Activated CD8-positive, alpha-beta T cell treated with anti-CD3 and anti-CD28 coated beads for 36 hours (primary cell): ENCODE measurements at regions not wholly inside any gene's neighbourhood (a gene's known extent, or its start where the extent isn't known, plus 50 kb on each side); places are given as distances from the start of the nearest gene placed in this dataset.
"Not testable (repeated sequence)": the region's sequence is repeated elsewhere in the genome, so short reads cannot be mapped to it uniquely, and the experiment has no call there.

Experiments
- ATAC-seq: fragments of 200-7000 bp; cut with Tn5 transposase; one replicate; pipeline ENCODE4 v1.10.0; 2021; ENCODE audit warnings: mild to moderate bottlenecking, moderate library complexity
- CTCF ChIA-PET: fragments of 350-600 bp; sonication (Branson Sonifier 250); formaldehyde crosslinking; loops from one replicate; lab custom pipeline; 2021; ENCODE audit warnings: antibody characterized with exemption; lab: Charles Lee
- POLR2A ChIA-PET: fragments of 350-600 bp; sonication (Branson Sonifier 250); formaldehyde crosslinking; loops from one replicate; lab custom pipeline; 2021; ENCODE audit warnings: antibody characterized with exemption; lab: Charles Lee
- DNase-seq: peaks from one replicate; pipeline ENCODE4 v3.0.0-alpha.2; 2020
- H3K27ac Mint-ChIP-seq: one replicate; pipeline ENCODE4 v1.8.0; 2021; ENCODE audit warnings: mild to moderate bottlenecking, mixed read lengths
- H3K27me3 Mint-ChIP-seq: one replicate; pipeline ENCODE4 v1.8.0; 2021; ENCODE audit warnings: mixed read lengths
- H3K36me3 Mint-ChIP-seq: one replicate; pipeline ENCODE4 v1.8.0; 2021; ENCODE audit warnings: low read depth, mixed read lengths
- H3K4me1 Mint-ChIP-seq: one replicate; pipeline ENCODE4 v1.8.0; 2021; ENCODE audit warnings: low read depth, mixed read lengths
- H3K4me3 Mint-ChIP-seq: one replicate; pipeline ENCODE4 v1.8.0; 2021; ENCODE audit warnings: mild to moderate bottlenecking, moderate library complexity, mixed read lengths
- H3K9me3 Mint-ChIP-seq: one replicate; pipeline ENCODE4 v1.8.0; 2021; ENCODE audit warnings: mixed read lengths
- intact Hi-C: fragments of 100-400 bp; cut with micrococcal nuclease; formaldehyde crosslinking; loops from one replicate; pipeline ENCODE4 v1.10.0; 2022
- TF ChIP-seq, protein P1 (sequence below): fragments of 200-600 bp; IDR thresholded peaks from one replicate; pipeline ENCODE4 v1.8.0; 2022; ENCODE audit warnings: antibody characterized with exemption, mild to moderate bottlenecking

DNA sequence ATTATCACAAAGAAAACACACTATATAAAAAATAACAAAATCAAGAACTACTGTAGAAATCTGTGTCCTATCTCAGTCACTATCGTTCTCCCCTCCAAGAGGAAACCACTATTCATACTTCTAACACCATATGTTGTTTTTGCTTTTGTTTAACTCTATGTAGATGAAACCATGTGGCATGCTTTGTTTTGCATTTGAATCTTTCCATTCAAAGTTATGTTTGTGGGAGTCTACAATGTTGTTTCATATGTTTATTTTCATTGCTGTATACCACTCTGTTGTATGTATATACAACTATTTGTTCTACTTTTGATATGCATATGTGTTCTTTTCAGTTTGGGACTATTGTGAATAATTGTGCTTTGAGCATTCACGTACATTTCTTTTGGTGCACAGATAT is 116.1 kb downstream of the PABPC4L start:
- ChIA-PET CTCF (no interaction called here), POLR2A (no interaction called here)
- Mint-ChIP-seq H3K9me3 (peaks cover 3% of the 10 kb centered on the region), H3K4me1 (no peaks in the 10 kb centered on the region), H3K36me3 (no peaks in the 10 kb centered on the region), H3K4me3 (no peak overlapping the region), H3K27ac (no peak overlapping the region), H3K27me3 (no peaks in the 10 kb centered on the region)
- DNase-seq (no peak), ATAC-seq (no peak)
- intact Hi-C loops = no loop called here
- TF ChIP-seq, protein P1, sequence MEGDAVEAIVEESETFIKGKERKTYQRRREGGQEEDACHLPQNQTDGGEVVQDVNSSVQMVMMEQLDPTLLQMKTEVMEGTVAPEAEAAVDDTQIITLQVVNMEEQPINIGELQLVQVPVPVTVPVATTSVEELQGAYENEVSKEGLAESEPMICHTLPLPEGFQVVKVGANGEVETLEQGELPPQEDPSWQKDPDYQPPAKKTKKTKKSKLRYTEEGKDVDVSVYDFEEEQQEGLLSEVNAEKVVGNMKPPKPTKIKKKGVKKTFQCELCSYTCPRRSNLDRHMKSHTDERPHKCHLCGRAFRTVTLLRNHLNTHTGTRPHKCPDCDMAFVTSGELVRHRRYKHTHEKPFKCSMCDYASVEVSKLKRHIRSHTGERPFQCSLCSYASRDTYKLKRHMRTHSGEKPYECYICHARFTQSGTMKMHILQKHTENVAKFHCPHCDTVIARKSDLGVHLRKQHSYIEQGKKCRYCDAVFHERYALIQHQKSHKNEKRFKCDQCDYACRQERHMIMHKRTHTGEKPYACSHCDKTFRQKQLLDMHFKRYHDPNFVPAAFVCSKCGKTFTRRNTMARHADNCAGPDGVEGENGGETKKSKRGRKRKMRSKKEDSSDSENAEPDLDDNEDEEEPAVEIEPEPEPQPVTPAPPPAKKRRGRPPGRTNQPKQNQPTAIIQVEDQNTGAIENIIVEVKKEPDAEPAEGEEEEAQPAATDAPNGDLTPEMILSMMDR = no peak

DNA sequence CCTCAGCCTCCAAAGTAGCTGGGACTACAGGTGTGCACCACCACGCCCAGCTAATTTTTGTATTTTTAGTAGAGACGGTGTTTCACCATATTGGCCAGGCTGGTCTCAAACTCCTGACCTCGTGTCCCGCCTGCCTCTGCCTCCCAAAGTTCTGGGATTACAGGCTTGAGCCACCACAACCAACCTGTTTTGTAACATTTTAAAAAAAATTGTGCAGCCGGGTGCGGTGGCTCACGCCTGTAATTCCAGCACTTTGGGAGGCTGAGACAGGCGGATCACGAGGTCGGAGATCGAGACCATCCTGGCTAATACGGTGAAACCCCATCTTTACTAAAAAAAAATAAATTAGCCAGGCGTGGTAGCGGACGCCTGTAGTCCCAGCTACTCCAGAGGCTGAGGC is 122.5 kb downstream of the PABPC4L start:
- not testable (repeated sequence) for H3K27ac Mint-ChIP-seq, H3K4me1 Mint-ChIP-seq

DNA sequence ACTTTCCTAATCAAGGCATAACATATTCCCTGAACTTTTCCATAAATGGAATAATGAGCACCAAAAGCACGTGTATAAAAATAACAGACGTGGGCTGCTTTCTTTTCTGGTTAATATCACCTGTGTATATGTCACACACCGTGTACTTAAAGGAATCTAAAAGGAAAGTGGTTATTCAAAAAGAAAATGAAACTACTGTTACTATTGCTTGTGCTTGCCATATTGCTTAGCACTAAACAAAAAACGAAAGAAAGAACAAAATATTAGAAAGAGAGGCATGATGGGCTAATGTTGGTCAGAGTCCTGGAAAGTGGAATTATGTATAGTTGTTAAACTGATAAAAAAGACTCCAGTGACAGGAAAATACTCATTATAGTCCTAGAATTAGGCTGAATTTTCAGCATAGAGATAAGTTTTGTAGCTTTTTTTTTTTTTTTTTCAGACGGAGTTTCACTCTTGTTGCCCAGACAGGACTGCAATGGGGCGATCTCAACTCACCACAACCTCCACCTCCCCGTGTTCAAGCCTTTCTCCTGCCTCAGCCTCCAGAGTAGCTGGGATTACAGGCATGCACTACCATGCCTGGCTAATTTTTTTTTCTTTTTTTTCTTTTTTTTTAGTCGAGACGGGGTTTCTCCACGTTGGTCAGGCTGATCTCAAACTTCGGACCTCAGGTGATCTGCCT is 123.2 kb downstream of the PABPC4L start:
- Mint-ChIP-seq H3K4me1 (no peaks in the 10 kb centered on the region), H3K27ac (no peak overlapping the region), H3K27me3 (no peaks in the 10 kb centered on the region), H3K36me3 (no peaks in the 10 kb centered on the region), H3K9me3 (peaks cover 14% of the 10 kb centered on the region), H3K4me3 (no peak overlapping the region)
- DNase-seq = no peak
- ATAC-seq = no peak
- TF ChIP-seq, protein P1 = no peak
- POLR2A ChIA-PET = no interaction called here
- intact Hi-C loops = no loop called here
- CTCF ChIA-PET = no interaction called here

More for the DNA sequence above, 122.5 kb downstream of the PABPC4L start:
- CTCF ChIA-PET, intact Hi-C loops, H3K36me3 Mint-ChIP-seq, POLR2A ChIA-PET, ATAC-seq, H3K4me3 Mint-ChIP-seq, H3K27me3 Mint-ChIP-seq, DNase-seq: not testable (repeated sequence)
- peaks cover 14% of the 10 kb centered on the region for H3K9me3 Mint-ChIP-seq

DNA sequence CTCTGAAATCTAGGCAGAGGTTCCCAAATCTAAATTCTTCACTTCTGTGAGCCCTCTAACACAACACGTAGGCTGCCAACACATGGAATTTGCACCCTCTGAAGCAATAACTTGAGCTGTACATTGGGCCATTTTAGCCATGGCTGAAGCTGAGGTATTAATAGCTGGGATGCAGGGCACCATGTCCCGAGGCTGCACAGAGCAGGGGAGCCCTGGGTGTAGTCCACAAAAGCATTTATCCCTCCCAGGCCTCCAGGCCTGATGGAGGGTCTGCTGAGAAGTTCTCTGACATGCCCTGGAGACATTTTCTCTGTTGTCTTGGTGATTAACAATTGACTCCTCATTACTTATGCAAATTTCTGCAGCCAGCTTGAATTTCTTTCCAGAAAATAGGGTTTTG is 127.9 kb downstream of the PABPC4L start:
- no peak for DNase-seq
- Mint-ChIP-seq H3K4me3 (no peak overlapping the region), H3K4me1 (no peaks in the 10 kb centered on the region), H3K27ac (no peak overlapping the region), H3K9me3 (peaks cover 13% of the 10 kb centered on the region), H3K27me3 (no peaks in the 10 kb centered on the region), H3K36me3 (no peaks in the 10 kb centered on the region)
- TF ChIP-seq, protein P1 = no peak
- POLR2A ChIA-PET = no interaction called here
- CTCF ChIA-PET = interaction anchor here (1.2 kb wide), 1 partner anchor 11 kb away, joined by 3 read pairs; no protein-coding TSS in a partner anchor
- intact Hi-C loops = no loop called here
- no peak for ATAC-seq

DNA sequence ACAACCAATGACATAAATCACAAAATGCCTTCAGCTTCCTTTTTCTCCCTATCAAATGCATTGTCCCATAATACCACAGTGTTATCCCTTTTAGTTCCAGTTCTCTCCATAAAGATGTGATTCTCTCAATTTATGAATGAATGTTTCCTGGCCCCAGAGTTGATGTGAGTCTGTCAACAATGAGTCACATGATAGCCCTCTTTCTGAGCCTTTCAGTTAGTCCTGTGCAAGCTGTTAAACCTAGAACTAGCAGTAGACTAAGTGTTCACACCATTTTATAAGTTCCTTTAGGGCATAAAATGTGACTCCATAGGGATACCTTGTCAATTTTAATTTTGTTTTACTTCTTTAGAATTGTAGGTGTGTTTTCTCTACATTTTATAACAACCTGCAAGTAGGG is 129.5 kb downstream of the PABPC4L start:
- CTCF ChIA-PET = no interaction called here
- Mint-ChIP-seq H3K4me3 (no peak overlapping the region), H3K9me3 (peaks cover 10% of the 10 kb centered on the region), H3K4me1 (no peaks in the 10 kb centered on the region), H3K27me3 (no peaks in the 10 kb centered on the region), H3K27ac (no peak overlapping the region), H3K36me3 (no peaks in the 10 kb centered on the region)
- DNase-seq (no peak), ATAC-seq (no peak)
- POLR2A ChIA-PET = no interaction called here
- intact Hi-C loops = no loop called here
- TF ChIP-seq, protein P1 = no peak
